GM19324 (cell line): ENCODE measurements at regions not wholly inside any gene's neighbourhood (a gene's known extent, or its start where the extent isn't known, plus 50 kb on each side); places are given as distances from the start of the nearest gene placed in this dataset.

Experiments
- ATAC-seq: cut with Tn5 transposase; IDR thresholded peaks from one replicate; pipeline ENCODE4 v1.9.1; 2021; ENCODE audit warnings: mild to moderate bottlenecking, moderate library complexity; ENCODE audit not compliant: unreplicated experiment, low FRiP score

- no peak for ATAC-seq
Observed at GRCh38 chr12:46438256-46438655, 65.7 kb upstream of the SLC38A2 start.

GRCh38 chr12:46437469-46437868 is 64.9 kb upstream of the SLC38A2 start:
- no peak for ATAC-seq

- no peak for ATAC-seq
Observed at GRCh38 chr12:46436747-46437146, 64.2 kb upstream of the SLC38A2 start.

DNA sequence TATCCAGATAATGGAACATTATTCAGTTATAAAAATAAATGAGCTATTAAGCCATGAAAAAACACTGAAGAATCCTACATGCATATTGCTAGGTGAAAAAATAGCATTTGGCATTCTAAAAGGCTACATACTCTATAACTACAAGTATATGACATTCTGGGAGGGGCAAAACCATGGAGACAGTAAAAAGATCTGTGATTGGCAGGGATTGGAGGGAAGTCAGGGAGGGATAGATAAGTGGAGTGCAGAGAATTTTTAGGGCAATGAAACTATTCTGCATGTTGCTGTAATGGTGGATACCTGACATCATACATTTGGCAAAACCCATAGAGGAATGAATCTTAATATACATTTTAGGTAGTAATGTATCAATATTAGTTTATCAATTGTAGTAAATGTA is 63.1 kb upstream of the SLC38A2 start:
- no peak for ATAC-seq

DNA sequence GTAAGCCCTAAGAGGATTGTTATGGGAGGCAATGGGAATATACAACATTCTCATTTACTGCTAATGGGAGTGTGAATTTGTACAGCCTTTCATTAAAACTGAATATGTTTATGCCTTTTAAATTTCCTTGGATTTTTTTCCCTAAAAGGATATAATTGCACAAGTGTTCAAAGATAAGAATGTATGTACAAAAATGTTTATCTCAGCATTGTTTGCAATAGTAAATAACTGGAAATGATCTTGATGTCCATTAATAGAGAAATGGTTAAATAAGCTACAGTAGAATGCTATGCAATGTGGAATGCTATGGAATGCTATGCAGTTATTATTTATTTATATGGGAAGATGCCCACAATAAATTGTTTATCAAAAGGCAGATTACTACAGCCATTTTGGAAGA is 62.5 kb upstream of the SLC38A2 start:
- no peak for ATAC-seq

DNA sequence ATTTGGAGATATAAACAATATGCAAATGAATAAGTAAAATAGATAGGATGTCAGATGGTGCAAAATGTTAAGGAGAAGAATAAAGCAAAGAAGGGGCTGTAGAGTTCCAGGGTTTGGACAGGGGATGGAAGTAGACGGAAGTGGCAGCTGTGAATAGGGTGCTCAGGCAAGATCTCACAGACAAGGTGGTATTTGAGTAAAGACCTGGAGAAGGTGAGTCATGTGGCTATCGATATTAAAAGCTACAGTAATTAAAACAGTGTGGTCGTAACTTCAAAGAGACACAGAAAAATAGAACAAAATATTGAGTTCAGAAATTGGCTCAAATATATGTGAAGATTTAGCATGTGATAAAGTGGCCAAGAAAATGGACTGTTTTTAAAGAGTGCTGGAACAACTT is 61.3 kb upstream of the SLC38A2 start:
- no peak for ATAC-seq

GRCh38 chr12:46432325-46432724 is 59.8 kb upstream of the SLC38A2 start:
- no peak for ATAC-seq

DNA sequence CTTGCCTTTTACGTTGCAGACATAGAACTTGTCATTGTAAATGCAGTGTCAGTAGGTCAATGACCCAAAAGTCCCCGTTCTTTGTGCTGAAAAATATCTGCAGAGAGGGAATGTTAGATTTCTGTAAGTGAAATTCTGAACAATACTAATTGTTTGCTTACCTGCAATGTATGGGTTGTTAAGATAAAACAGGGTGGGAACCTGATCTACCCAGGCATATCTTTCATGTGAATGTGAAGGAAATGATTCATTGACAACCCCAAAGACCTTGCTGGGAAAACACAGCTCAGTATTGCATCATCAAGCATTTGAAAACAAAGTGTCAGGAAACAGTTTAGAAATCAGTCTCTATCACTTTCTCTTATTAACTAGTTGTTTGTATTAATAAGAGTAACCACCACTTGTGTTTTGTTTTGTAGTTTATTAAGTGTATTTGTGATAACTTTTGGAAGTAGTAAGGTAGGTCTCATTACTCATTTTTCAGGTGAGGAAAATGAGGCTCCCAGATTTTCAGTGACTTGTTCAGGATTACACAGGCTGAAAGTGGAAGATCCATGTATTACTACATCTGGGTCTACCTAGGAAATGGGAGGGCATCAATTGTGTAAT is 57.9 kb upstream of the SLC38A2 start:
- no peak for ATAC-seq
